Ascending aorta (tissue), 2 donors: ENCODE measurements at regions not wholly inside any gene's neighbourhood (a gene's known extent, or its start where the extent isn't known, plus 50 kb on each side); places are given as distances from the start of the nearest gene placed in this dataset.
A peak's percentile ranks its signal among the peaks of the same experiment; 100 is the strongest.

ENCODE experiments used
- DNase-seq, 2 donors: peaks; one replicate each; pipeline ENCODE4 v3.0.0-alpha.2; 2019; ENCODE audit warnings: low spot score in 2 of 2
- H3K27ac ChIP-seq, 2 donors: fragments of 200-600 bp; sonication (generic); one replicate each; pipeline ENCODE4 v1.5.1; 2016 to 2017; ENCODE audit warnings: mild to moderate bottlenecking in 1 of 2
- H3K27me3 ChIP-seq: fragments of 200-600 bp; sonication (generic); one replicate; pipeline ENCODE4 v1.5.1; 2017
- H3K36me3 ChIP-seq, 2 donors: fragments of 200-600 bp; sonication (generic); one replicate each; pipeline ENCODE4 v1.5.1; 2016
- H3K4me1 ChIP-seq, 2 donors: fragments of 200-600 bp; sonication (generic); one replicate each; pipeline ENCODE4 v1.5.1; 2016 to 2017; ENCODE audit warnings: mild to moderate bottlenecking in 1 of 2
- H3K4me3 ChIP-seq, 2 donors: fragments of 200-600 bp; sonication (generic); one replicate each; pipeline ENCODE4 v1.5.1; 2016 to 2017; ENCODE audit warnings: mild to moderate bottlenecking in 1 of 2
- H3K9me3 ChIP-seq, 2 donors: fragments of 200-600 bp; sonication (generic); one replicate each; pipeline ENCODE4 v1.5.1; 2016
- intact Hi-C: fragments of 100-400 bp; cut with DNase I; formaldehyde crosslinking; loops from one replicate; pipeline ENCODE4 v1.15.1; 2023
- TF ChIP-seq, protein P1 (sequence below), 3 experiments: fragments of 200-600 bp in 2 of 3; fragments of 450-650 bp in 1 of 3; sonication (generic) in 2 of 3; IDR thresholded peaks; one replicate each; pipeline ENCODE4 v1.5.1; 2016 to 2019; ENCODE audit warnings: antibody characterized with exemption in 3 of 3, mild to moderate bottlenecking in 1 of 3, moderate library complexity in 1 of 3

DNA sequence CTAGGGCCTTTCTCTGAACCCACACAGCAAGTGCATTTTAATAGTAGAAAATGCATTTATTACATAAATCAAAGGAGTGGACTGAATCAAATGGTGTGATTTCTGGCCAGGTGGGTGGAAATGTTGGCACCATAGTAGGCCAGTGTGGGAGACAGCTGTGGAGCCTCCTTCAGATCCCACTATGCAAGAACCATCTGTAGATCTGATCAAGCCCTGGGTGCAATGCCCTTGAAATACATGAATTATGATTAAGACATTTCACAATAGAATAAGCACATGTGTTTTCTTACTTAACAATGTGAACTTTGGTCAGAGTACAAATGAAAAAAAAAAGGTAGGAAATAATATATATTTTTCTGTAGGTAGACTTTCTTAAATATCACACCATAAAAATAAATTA lies 204.3 kb downstream of the PCDH7 start:
- Histone ChIP-seq H3K4me1 (no peaks in the 10 kb centered on the region), H3K27me3 (no peaks in the 10 kb centered on the region), H3K9me3 (no peaks in the 10 kb centered on the region), H3K27ac (no peak overlapping the region), H3K36me3 (no peaks in the 10 kb centered on the region), H3K4me3 (no peak overlapping the region)
- DNase-seq = no peak
- TF ChIP-seq, protein P1, sequence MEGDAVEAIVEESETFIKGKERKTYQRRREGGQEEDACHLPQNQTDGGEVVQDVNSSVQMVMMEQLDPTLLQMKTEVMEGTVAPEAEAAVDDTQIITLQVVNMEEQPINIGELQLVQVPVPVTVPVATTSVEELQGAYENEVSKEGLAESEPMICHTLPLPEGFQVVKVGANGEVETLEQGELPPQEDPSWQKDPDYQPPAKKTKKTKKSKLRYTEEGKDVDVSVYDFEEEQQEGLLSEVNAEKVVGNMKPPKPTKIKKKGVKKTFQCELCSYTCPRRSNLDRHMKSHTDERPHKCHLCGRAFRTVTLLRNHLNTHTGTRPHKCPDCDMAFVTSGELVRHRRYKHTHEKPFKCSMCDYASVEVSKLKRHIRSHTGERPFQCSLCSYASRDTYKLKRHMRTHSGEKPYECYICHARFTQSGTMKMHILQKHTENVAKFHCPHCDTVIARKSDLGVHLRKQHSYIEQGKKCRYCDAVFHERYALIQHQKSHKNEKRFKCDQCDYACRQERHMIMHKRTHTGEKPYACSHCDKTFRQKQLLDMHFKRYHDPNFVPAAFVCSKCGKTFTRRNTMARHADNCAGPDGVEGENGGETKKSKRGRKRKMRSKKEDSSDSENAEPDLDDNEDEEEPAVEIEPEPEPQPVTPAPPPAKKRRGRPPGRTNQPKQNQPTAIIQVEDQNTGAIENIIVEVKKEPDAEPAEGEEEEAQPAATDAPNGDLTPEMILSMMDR (IDR thresholded peaks at IDR 0.05) = no peak
- intact Hi-C loops = no loop called here

DNA sequence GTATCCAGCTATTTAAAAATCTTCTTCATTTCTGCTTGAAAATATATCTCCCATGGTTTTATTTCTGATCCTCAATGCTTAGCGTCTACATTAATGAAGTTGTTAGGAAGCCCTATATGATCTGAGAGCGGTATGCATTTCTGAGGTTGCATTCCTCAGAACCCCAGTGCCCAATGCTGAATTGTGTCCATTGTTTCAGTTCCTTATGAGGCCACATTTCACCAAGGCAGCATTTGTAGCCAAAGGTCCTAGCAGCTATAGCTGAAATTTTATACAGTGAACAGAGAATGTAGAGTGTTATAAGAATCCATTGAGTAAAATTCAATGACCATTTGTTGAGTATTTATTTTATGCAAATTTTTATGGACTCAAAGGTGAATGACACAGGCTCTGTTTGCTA lies 209.5 kb downstream of the PCDH7 start:
- no peaks in the 10 kb centered on the region for H3K27me3 ChIP-seq
- H3K36me3 ChIP-seq = no peaks in the 10 kb centered on the region
- H3K4me1 ChIP-seq = peaks cover 0 to 3% of the 10 kb centered on the region in 2 donors
- no peak overlapping the region for H3K27ac ChIP-seq
- no peaks in the 10 kb centered on the region for H3K9me3 ChIP-seq
- H3K4me3 ChIP-seq = no peak overlapping the region
- TF ChIP-seq, protein P1 (IDR thresholded peaks at IDR 0.05) = no peak
- intact Hi-C loops = no loop called here
- DNase-seq = no peak

DNA sequence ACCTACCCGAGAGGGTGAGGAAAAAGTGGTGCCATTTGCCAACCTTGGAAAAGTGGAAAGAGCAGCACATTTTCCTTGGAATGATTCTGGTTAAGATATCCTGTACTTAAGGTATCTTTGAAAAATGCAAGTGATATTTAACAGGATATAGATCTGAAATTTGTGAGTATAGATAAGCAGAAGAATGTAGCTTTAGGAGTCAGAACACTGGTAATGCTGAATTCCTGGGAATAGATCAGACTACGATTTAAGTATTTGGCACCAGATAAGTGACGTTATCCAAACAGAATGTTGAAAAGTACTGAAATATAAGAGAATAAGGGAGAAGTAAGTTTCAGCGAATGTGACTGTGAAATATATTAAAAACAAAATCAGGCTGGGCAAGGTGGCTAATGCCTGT lies 210.1 kb downstream of the PCDH7 start:
- H3K27me3 ChIP-seq = no peaks in the 10 kb centered on the region
- H3K4me3 ChIP-seq = no peak overlapping the region
- intact Hi-C loops = no loop called here
- no peaks in the 10 kb centered on the region for H3K36me3 ChIP-seq
- DNase-seq = no peak
- H3K9me3 ChIP-seq = no peaks in the 10 kb centered on the region
- peaks cover 0 to 3% of the 10 kb centered on the region in 2 donors for H3K4me1 ChIP-seq
- TF ChIP-seq, protein P1 (IDR thresholded peaks at IDR 0.05) = no peak
- H3K27ac ChIP-seq = peak overlapping the region; percentile 0 to 42

DNA sequence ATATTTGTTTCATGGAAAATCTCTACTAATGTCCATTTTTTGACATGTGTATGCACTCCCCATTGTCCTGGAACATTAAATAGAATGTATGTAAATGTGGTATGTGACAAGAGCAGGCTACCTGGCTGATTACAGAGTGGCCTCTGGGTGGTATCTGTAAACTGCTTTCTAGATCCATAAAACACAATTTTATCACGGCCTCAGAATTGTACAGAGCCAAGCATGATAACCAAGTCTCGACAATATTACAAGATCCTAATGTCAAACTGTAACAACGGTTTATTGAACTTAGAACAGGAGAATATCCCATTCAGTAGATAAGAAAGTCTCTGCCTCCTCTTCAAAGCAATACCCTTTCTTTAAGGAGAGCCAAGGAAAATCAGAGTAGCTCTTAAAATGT lies 212.4 kb downstream of the PCDH7 start:
- intact Hi-C loops = no loop called here
- H3K36me3 ChIP-seq = no peaks in the 10 kb centered on the region
- no peak for DNase-seq
- H3K27me3 ChIP-seq = no peaks in the 10 kb centered on the region
- TF ChIP-seq, protein P1 (IDR thresholded peaks at IDR 0.05) = no peak
- H3K27ac ChIP-seq = no peak overlapping the region
- peaks cover 0 to 3% of the 10 kb centered on the region in 2 donors for H3K4me1 ChIP-seq
- H3K4me3 ChIP-seq = no peak overlapping the region
- H3K9me3 ChIP-seq = no peaks in the 10 kb centered on the region

DNA sequence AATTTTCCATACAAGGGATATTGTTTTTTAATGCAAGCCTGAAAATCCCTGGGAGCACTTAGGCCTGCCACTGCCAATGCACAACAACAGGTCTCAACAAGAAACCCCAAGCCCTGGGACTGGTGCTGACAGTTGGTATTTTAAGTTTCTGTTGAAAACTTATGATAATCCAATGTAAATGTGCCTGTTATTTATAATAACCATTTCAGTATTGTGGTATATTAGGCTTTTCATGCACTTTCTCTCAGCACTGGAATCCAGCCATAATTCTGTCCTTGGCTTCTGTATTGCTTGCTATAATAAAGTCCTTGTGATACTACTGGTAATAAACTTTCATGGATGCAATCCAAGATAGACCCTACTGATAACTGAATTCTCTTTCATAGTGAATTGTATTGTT lies 218.9 kb downstream of the PCDH7 start:
- H3K4me3 ChIP-seq = no peak overlapping the region
- H3K36me3 ChIP-seq = no peaks in the 10 kb centered on the region
- no peak for DNase-seq
- TF ChIP-seq, protein P1 (IDR thresholded peaks at IDR 0.05) = no peak
- H3K27me3 ChIP-seq = no peaks in the 10 kb centered on the region
- peaks cover 0 to 9% of the 10 kb centered on the region in 2 donors for H3K4me1 ChIP-seq
- intact Hi-C loops = no loop called here
- H3K27ac ChIP-seq = peak overlapping the region in 1 of 2 donors; percentile 5
- H3K9me3 ChIP-seq = no peaks in the 10 kb centered on the region

DNA sequence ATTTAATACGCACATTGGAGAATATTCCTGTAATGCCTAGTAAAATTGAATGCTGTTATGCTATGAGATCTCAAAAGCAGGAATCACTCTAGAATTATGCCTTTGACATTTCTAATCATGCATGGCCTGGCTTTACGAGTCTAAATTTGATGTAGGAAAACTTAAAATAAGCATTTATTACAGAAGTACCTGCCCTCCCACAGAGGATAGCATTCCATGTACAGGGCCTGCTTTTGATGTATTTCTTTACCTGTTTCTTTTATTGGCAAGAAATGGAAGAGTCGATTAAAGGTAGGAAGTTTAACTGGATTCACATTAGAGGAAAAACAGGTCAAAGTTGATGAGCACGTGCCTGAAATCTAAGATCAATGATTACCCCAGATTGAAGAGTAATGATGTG lies 219.5 kb downstream of the PCDH7 start:
- intact Hi-C loops = no loop called here
- DNase-seq = no peak
- H3K9me3 ChIP-seq = no peaks in the 10 kb centered on the region
- no peak overlapping the region for H3K4me3 ChIP-seq
- no peaks in the 10 kb centered on the region for H3K27me3 ChIP-seq
- H3K27ac ChIP-seq = no peak overlapping the region
- H3K36me3 ChIP-seq = no peaks in the 10 kb centered on the region
- H3K4me1 ChIP-seq = peaks cover 0 to 9% of the 10 kb centered on the region in 2 donors
- TF ChIP-seq, protein P1 (IDR thresholded peaks at IDR 0.05) = no peak
